Fibroblast of lung (primary cell): ENCODE measurements at regions not wholly inside any gene's neighbourhood (a gene's known extent, or its start where the extent isn't known, plus 50 kb on each side); places are given as distances from the start of the nearest gene placed in this dataset.

Experiments
- DNase-seq, 2 donors: peaks; one replicate each; pipeline versions ENCODE4 v3.0.0 to v3.0.0-alpha.2; 2010; ENCODE audit warnings: low read depth in 2 of 2
- H2AFZ ChIP-seq: 2 replicates; pipeline ENCODE4 v1.5.1; 2012; ENCODE audit warnings: low read length, control low read depth, inconsistent platforms
- H3K27ac ChIP-seq: 2 replicates; pipeline ENCODE4 v1.5.1; 2011; ENCODE audit warnings: low read length, control low read depth; ENCODE audit not compliant: insufficient read depth
- H3K27me3 ChIP-seq: 2 replicates; pipeline ENCODE4 v1.5.1; 2011; ENCODE audit warnings: mild to moderate bottlenecking, low read length; ENCODE audit not compliant: control insufficient read depth, insufficient read depth
- H3K36me3 ChIP-seq: 2 replicates; pipeline ENCODE4 v1.5.1; 2011; ENCODE audit warnings: low read length; ENCODE audit not compliant: control insufficient read depth, insufficient read depth
- H3K4me1 ChIP-seq: 2 replicates; pipeline ENCODE4 v1.5.1; 2011; ENCODE audit warnings: low read length; ENCODE audit not compliant: control insufficient read depth, insufficient read depth; ENCODE audit errors: extremely low read depth
- H3K4me2 ChIP-seq: 2 replicates; pipeline ENCODE4 v1.5.1; 2011; ENCODE audit warnings: low read length, control low read depth; ENCODE audit not compliant: insufficient read depth; ENCODE audit errors: extremely low read depth
- H3K4me3 ChIP-seq, 4 experiments: fragments of 200-600 bp in 1 of 4; sonication (generic) in 1 of 4; replicated peaks in 1 of 4; 2 replicates each; pipeline ENCODE4 v1.5.1; 2011 to 2016; ENCODE audit warnings: low read length in 4 of 4, low read depth in 3 of 4, mild to moderate bottlenecking in 3 of 4, control low read depth in 2 of 4, inconsistent platforms in 1 of 4, mixed read lengths in 1 of 4; ENCODE audit not compliant: insufficient read depth in 1 of 4; ENCODE audit errors: control extremely low read depth in 1 of 4
- H3K79me2 ChIP-seq: 2 replicates; pipeline ENCODE4 v1.5.1; 2012; ENCODE audit warnings: mild to moderate bottlenecking, low read length, inconsistent platforms; ENCODE audit not compliant: control insufficient read depth, insufficient read depth
- H3K9ac ChIP-seq: 2 replicates; pipeline ENCODE4 v1.5.1; 2011; ENCODE audit warnings: mild to moderate bottlenecking, low read length, control low read depth; ENCODE audit not compliant: insufficient read depth
- H3K9me3 ChIP-seq: 2 replicates; pipeline ENCODE4 v1.5.1; 2012; ENCODE audit warnings: low read depth, low read length; ENCODE audit not compliant: control insufficient read depth, insufficient read depth
- H4K20me1 ChIP-seq: 2 replicates; pipeline ENCODE4 v1.5.1; 2011; ENCODE audit warnings: low read length; ENCODE audit not compliant: control insufficient read depth, insufficient read depth; ENCODE audit errors: extremely low read depth
- EZH2 ChIP-seq: IDR thresholded peaks from 2 replicates; pipeline ENCODE4 v1.5.1; 2012; ENCODE audit warnings: low read length, control low read depth, mild to moderate bottlenecking; ENCODE audit errors: missing control alignments
- TF ChIP-seq, protein P1 (sequence below), 2 donors: IDR thresholded peaks in 1 of 2; conservative IDR thresholded peaks in 1 of 2; 1 replicate in 1 of 2; 2 replicates in 1 of 2; pipeline ENCODE4 v1.5.1; 2011 to 2012; ENCODE audit warnings: low read length in 2 of 2, control low read depth in 1 of 2, inconsistent platforms in 1 of 2, low read depth in 1 of 2, mild to moderate bottlenecking in 1 of 2

GRCh38 chr12:29944269-29945000, 160.7 kb upstream of the TMTC1 start:
- no peak for TF ChIP-seq EZH2
- TF ChIP-seq, protein P1, sequence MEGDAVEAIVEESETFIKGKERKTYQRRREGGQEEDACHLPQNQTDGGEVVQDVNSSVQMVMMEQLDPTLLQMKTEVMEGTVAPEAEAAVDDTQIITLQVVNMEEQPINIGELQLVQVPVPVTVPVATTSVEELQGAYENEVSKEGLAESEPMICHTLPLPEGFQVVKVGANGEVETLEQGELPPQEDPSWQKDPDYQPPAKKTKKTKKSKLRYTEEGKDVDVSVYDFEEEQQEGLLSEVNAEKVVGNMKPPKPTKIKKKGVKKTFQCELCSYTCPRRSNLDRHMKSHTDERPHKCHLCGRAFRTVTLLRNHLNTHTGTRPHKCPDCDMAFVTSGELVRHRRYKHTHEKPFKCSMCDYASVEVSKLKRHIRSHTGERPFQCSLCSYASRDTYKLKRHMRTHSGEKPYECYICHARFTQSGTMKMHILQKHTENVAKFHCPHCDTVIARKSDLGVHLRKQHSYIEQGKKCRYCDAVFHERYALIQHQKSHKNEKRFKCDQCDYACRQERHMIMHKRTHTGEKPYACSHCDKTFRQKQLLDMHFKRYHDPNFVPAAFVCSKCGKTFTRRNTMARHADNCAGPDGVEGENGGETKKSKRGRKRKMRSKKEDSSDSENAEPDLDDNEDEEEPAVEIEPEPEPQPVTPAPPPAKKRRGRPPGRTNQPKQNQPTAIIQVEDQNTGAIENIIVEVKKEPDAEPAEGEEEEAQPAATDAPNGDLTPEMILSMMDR (conservative IDR thresholded peaks at IDR 0.05 in 1 of 2, IDR thresholded peaks at IDR 0.05 in 1 of 2; ENCODE audit: low read depth in 1 of 2, low read length in 2 of 2): no peak
- H3K36me3 ChIP-seq: no peaks in the 10 kb centered on the region
- DNase-seq: peak in 1 of 2 donors; percentile 6
- no peaks in the 10 kb centered on the region for H3K9me3 ChIP-seq
- H3K27me3 ChIP-seq: no peaks in the 10 kb centered on the region
- no peaks in the 10 kb centered on the region for H4K20me1 ChIP-seq
- no peak overlapping the region for H3K4me3 ChIP-seq
- H3K9ac ChIP-seq: no peak overlapping the region
- no peaks in the 10 kb centered on the region for H3K4me1 ChIP-seq
- H2AFZ ChIP-seq: no peak overlapping the region
- no peak overlapping the region for H3K27ac ChIP-seq
- no peak overlapping the region for H3K4me2 ChIP-seq
- H3K79me2 ChIP-seq: no peaks in the 10 kb centered on the region

DNA sequence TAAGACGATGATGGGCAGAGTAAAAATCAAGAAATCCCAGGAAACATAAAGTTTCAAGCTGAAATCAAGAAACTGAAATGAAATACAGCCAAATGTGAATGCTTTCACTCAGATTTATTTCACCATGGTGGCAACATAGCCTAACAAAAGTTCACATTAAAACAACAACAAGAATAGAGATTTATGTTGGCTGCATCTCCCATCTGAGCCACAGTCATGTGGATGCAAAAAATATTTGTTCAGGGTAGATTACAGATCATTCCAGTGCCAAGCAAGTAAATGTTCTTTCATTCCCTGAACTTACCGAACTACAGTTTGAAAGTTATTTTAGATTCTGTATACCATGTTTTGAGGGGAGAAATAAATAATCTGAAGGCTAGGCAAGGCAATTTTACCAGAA, 159.9 kb upstream of the TMTC1 start:
- Histone ChIP-seq H3K9me3 (no peaks in the 10 kb centered on the region), H3K4me3 (no peak overlapping the region), H2AFZ (no peak overlapping the region), H4K20me1 (no peaks in the 10 kb centered on the region), H3K4me2 (no peak overlapping the region), H3K27ac (no peak overlapping the region), H3K36me3 (no peaks in the 10 kb centered on the region), H3K4me1 (no peaks in the 10 kb centered on the region), H3K27me3 (no peaks in the 10 kb centered on the region), H3K79me2 (no peaks in the 10 kb centered on the region), H3K9ac (no peak overlapping the region)
- DNase-seq: peak; percentile 6 to 21
- TF ChIP-seq EZH2: no peak
- TF ChIP-seq, protein P1 (conservative IDR thresholded peaks at IDR 0.05 in 1 of 2, IDR thresholded peaks at IDR 0.05 in 1 of 2; ENCODE audit: low read depth in 1 of 2, low read length in 2 of 2): no peak

- no peak for TF ChIP-seq EZH2
- TF ChIP-seq, protein P1 (conservative IDR thresholded peaks at IDR 0.05 in 1 of 2, IDR thresholded peaks at IDR 0.05 in 1 of 2; ENCODE audit: low read depth in 1 of 2, low read length in 2 of 2): no peak
- no peaks in the 10 kb centered on the region for H3K4me1 ChIP-seq
- no peak for DNase-seq
- H4K20me1 ChIP-seq: no peaks in the 10 kb centered on the region
- H3K27ac ChIP-seq: no peak overlapping the region
- H3K4me3 ChIP-seq: no peak overlapping the region
- no peaks in the 10 kb centered on the region for H3K36me3 ChIP-seq
- H3K9me3 ChIP-seq: no peaks in the 10 kb centered on the region
- no peak overlapping the region for H2AFZ ChIP-seq
- no peak overlapping the region for H3K9ac ChIP-seq
- no peak overlapping the region for H3K4me2 ChIP-seq
- no peaks in the 10 kb centered on the region for H3K27me3 ChIP-seq
- no peaks in the 10 kb centered on the region for H3K79me2 ChIP-seq
Observed at GRCh38 chr12:29940811-29941210, 157.1 kb upstream of the TMTC1 start.
